Astrocyte (in vitro differentiated cells and primary cell): ENCODE measurements at regions not wholly inside any gene's neighbourhood (a gene's known extent, or its start where the extent isn't known, plus 50 kb on each side); places are given as distances from the start of the nearest gene placed in this dataset.

Experiments
- DNase-seq: peaks from one replicate; pipeline ENCODE4 v3.0.0-alpha.2; 2010; ENCODE audit warnings: low read depth
- FAIRE-seq: peaks from 2 replicates; lab custom pipeline; 2011; peaks lifted over from hg19 to GRCh38; lab: Jason Lieb, UNC
- H2AFZ ChIP-seq: 2 replicates; pipeline ENCODE4 v1.6.0; 2012; ENCODE audit warnings: low read depth, low read length, inconsistent platforms
- H3K27ac ChIP-seq: 2 replicates; pipeline ENCODE4 v1.5.1; 2011; ENCODE audit warnings: low read depth, low read length, inconsistent platforms
- H3K27me3 ChIP-seq: 2 replicates; pipeline ENCODE4 v1.6.0; 2011; ENCODE audit warnings: low read length, inconsistent platforms; ENCODE audit not compliant: insufficient read depth
- H3K36me3 ChIP-seq: 2 replicates; pipeline ENCODE4 v1.5.1; 2011; ENCODE audit warnings: low read length, inconsistent platforms; ENCODE audit not compliant: insufficient read depth
- H3K4me1 ChIP-seq: 2 replicates; pipeline ENCODE4 v1.5.1; 2011; ENCODE audit warnings: low read length, inconsistent platforms; ENCODE audit not compliant: insufficient read depth
- H3K4me2 ChIP-seq: 2 replicates; pipeline ENCODE4 v1.6.0; 2012; ENCODE audit warnings: low read length, inconsistent platforms
- H3K4me3 ChIP-seq: 2 replicates; pipeline ENCODE4 v1.5.1; 2011; ENCODE audit warnings: low read depth, mild to moderate bottlenecking, low read length, inconsistent platforms; ENCODE audit not compliant: insufficient read depth
- H3K79me2 ChIP-seq: 2 replicates; pipeline ENCODE4 v1.6.0; 2012; ENCODE audit warnings: mild to moderate bottlenecking, low read length, inconsistent platforms; ENCODE audit not compliant: insufficient read depth
- H3K9ac ChIP-seq: 2 replicates; pipeline ENCODE4 v1.6.0; 2012; ENCODE audit warnings: mild to moderate bottlenecking, low read length, inconsistent platforms
- H3K9me3 ChIP-seq: 2 replicates; pipeline ENCODE4 v1.5.1; 2012; ENCODE audit warnings: low read depth, mild to moderate bottlenecking, low read length, inconsistent platforms; ENCODE audit not compliant: insufficient read depth
- H4K20me1 ChIP-seq: 2 replicates; pipeline ENCODE4 v1.6.0; 2012; ENCODE audit warnings: low read length, inconsistent platforms; ENCODE audit not compliant: insufficient read depth
- H3K27ac Mint-ChIP-seq: one replicate; pipeline ENCODE4 v1.8.0; 2021; ENCODE audit warnings: mild to moderate bottlenecking, mixed read lengths; ENCODE audit not compliant: unreplicated experiment
- H3K27me3 Mint-ChIP-seq: one replicate; pipeline ENCODE4 v1.8.0; 2021; ENCODE audit warnings: low read depth, mixed read lengths; ENCODE audit not compliant: unreplicated experiment
- H3K36me3 Mint-ChIP-seq: one replicate; pipeline ENCODE4 v1.8.0; 2021; ENCODE audit warnings: low read depth, mixed read lengths; ENCODE audit not compliant: unreplicated experiment
- H3K4me1 Mint-ChIP-seq: one replicate; pipeline ENCODE4 v1.8.0; 2021; ENCODE audit warnings: low read depth, mixed read lengths; ENCODE audit not compliant: unreplicated experiment
- H3K4me3 Mint-ChIP-seq: one replicate; pipeline ENCODE4 v1.8.0; 2021; ENCODE audit warnings: mild to moderate bottlenecking, moderate library complexity, mixed read lengths; ENCODE audit not compliant: unreplicated experiment
- H3K9me3 Mint-ChIP-seq: one replicate; pipeline ENCODE4 v1.8.0; 2021; ENCODE audit warnings: mild to moderate bottlenecking, mixed read lengths; ENCODE audit not compliant: unreplicated experiment
- CTCF ChIP-seq: IDR thresholded peaks from 2 replicates; pipeline ENCODE4 v1.5.1; 2011; ENCODE audit warnings: low read depth, mild to moderate bottlenecking, inconsistent platforms, low read length, moderate library complexity; ENCODE audit not compliant: insufficient read depth
- EZH2 ChIP-seq: IDR thresholded peaks from 2 replicates; pipeline ENCODE4 v1.6.1; 2012; ENCODE audit warnings: mild to moderate bottlenecking, low read length, inconsistent platforms; ENCODE audit not compliant: insufficient read depth

- H4K20me1 ChIP-seq = no peaks in the 10 kb centered on the region
- H3K4me2 ChIP-seq = no peak overlapping the region
- H3K79me2 ChIP-seq = no peaks in the 10 kb centered on the region
- H2AFZ ChIP-seq = no peak overlapping the region
- no peak for DNase-seq
- no peaks in the 10 kb centered on the region for H3K36me3 ChIP-seq
- peaks cover 5% of the 10 kb centered on the region for H3K9me3 ChIP-seq
- H3K4me1 ChIP-seq = no peaks in the 10 kb centered on the region
- H3K27ac Mint-ChIP-seq = no peak overlapping the region
- peaks cover 21% of the 10 kb centered on the region for H3K27me3 Mint-ChIP-seq
- H3K36me3 Mint-ChIP-seq = peaks cover 2% of the 10 kb centered on the region
- H3K9me3 Mint-ChIP-seq = peaks cover 17% of the 10 kb centered on the region
- H3K4me1 Mint-ChIP-seq = no peaks in the 10 kb centered on the region
- no peak overlapping the region for H3K9ac ChIP-seq
- peaks cover 12% of the 10 kb centered on the region for H3K27me3 ChIP-seq
- H3K27ac ChIP-seq = no peak overlapping the region
- H3K4me3 Mint-ChIP-seq = no peak overlapping the region
- no peak overlapping the region for H3K4me3 ChIP-seq
- no peak for TF ChIP-seq EZH2
- no peak for TF ChIP-seq CTCF
- no peak for FAIRE-seq
These were observed 477.3 kb downstream of the PREX1 start for GRCh38 chr20:48350313-48350988.

- H3K79me2 ChIP-seq = no peaks in the 10 kb centered on the region
- no peak overlapping the region for H3K27ac Mint-ChIP-seq
- H3K4me1 ChIP-seq = no peaks in the 10 kb centered on the region
- no peak for FAIRE-seq
- H3K36me3 ChIP-seq = no peaks in the 10 kb centered on the region
- peaks cover 2% of the 10 kb centered on the region for H3K36me3 Mint-ChIP-seq
- H3K4me2 ChIP-seq = no peak overlapping the region
- peaks cover 19% of the 10 kb centered on the region for H3K27me3 ChIP-seq
- peaks cover 18% of the 10 kb centered on the region for H3K27me3 Mint-ChIP-seq
- H4K20me1 ChIP-seq = no peaks in the 10 kb centered on the region
- TF ChIP-seq EZH2 (no peak), CTCF (no peak)
- H3K4me1 Mint-ChIP-seq = no peaks in the 10 kb centered on the region
- H2AFZ ChIP-seq = no peak overlapping the region
- DNase-seq = no peak
- H3K9me3 Mint-ChIP-seq = peaks cover 17% of the 10 kb centered on the region
- H3K4me3 ChIP-seq = no peak overlapping the region
- H3K9me3 ChIP-seq = peaks cover 5% of the 10 kb centered on the region
- H3K9ac ChIP-seq = no peak overlapping the region
- H3K27ac ChIP-seq = no peak overlapping the region
- H3K4me3 Mint-ChIP-seq = no peak overlapping the region
These were observed 478.1 kb downstream of the PREX1 start for GRCh38 chr20:48349656-48350055.

DNA sequence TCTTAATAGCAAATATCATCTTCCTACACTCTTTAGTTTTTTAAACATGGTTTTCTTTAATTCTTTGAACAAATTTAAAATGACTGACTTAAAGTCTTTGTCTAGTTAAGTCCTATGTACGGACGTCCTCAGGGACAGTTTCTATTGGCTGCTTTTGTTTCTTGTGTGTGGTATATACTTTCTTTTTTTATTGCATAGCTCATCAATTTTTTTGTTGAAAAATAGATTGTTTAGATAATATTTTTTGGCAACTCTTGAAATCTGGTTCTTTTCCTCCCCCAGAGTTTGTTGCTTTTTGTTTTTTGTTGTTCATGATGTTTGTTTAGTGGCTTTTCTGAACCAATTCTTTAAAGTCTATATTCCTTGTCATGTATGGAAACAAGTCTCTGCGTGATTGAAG is 479.8 kb downstream of the PREX1 start:
- no peaks in the 10 kb centered on the region for H3K79me2 ChIP-seq
- H3K27ac Mint-ChIP-seq = no peak overlapping the region
- no peaks in the 10 kb centered on the region for H3K36me3 ChIP-seq
- H3K27ac ChIP-seq = no peak overlapping the region
- H3K4me3 Mint-ChIP-seq = no peak overlapping the region
- H4K20me1 ChIP-seq = no peaks in the 10 kb centered on the region
- TF ChIP-seq EZH2 = no peak
- no peak for TF ChIP-seq CTCF
- peaks cover 19% of the 10 kb centered on the region for H3K27me3 Mint-ChIP-seq
- H3K27me3 ChIP-seq = peaks cover 26% of the 10 kb centered on the region
- H3K4me3 ChIP-seq = no peak overlapping the region
- no peaks in the 10 kb centered on the region for H3K4me1 ChIP-seq
- H3K9me3 Mint-ChIP-seq = peaks cover 7% of the 10 kb centered on the region
- H3K4me1 Mint-ChIP-seq = no peaks in the 10 kb centered on the region
- no peak overlapping the region for H2AFZ ChIP-seq
- no peak for FAIRE-seq
- no peak overlapping the region for H3K9ac ChIP-seq
- no peak overlapping the region for H3K4me2 ChIP-seq
- H3K36me3 Mint-ChIP-seq = peaks cover 2% of the 10 kb centered on the region
- no peak for DNase-seq
- no peaks in the 10 kb centered on the region for H3K9me3 ChIP-seq
